Left kidney (tissue), 1 donor: ENCODE measurements at regions not wholly inside any gene's neighbourhood (a gene's known extent, or its start where the extent isn't known, plus 50 kb on each side); places are given as distances from the start of the nearest gene placed in this dataset.
"Not testable (repeated sequence)": the region's sequence is repeated elsewhere in the genome, so short reads cannot be mapped to it uniquely, and the experiment has no call there.

Source experiments
- DNase-seq: peaks from one replicate; pipeline ENCODE4 v3.0.0-alpha.2; 2013

- DNase-seq: no peak
Observed at GRCh38 chr6:126667728-126668127, 327.8 kb downstream of the CENPW start.

GRCh38 chr6:126672649-126673048 is 332.7 kb downstream of the CENPW start:
- no peak for DNase-seq

GRCh38 chr6:126673749-126674148 is 333.8 kb downstream of the CENPW start:
- not testable (repeated sequence) for DNase-seq

- DNase-seq: no peak
Observed at GRCh38 chr6:126682440-126682839, 342.5 kb downstream of the CENPW start.

- no peak for DNase-seq
Observed at GRCh38 chr6:126685182-126685581, 345.3 kb downstream of the CENPW start.

- DNase-seq: peak; percentile 40
Observed at GRCh38 chr6:126696921-126697693, 357.2 kb downstream of the CENPW start.

- DNase-seq: no peak
Observed at GRCh38 chr6:126698732-126699240, 358.9 kb downstream of the CENPW start.

GRCh38 chr6:126701676-126702560 is 362.0 kb downstream of the CENPW start:
- no peak for DNase-seq

GRCh38 chr6:126716032-126716431 is 376.1 kb downstream of the CENPW start:
- no peak for DNase-seq

- peak; percentile 53 for DNase-seq
Observed at GRCh38 chr6:126716826-126717509, 377.1 kb downstream of the CENPW start.

- DNase-seq: no peak
Observed at GRCh38 chr6:126718600-126719327, 378.8 kb downstream of the CENPW start.

GRCh38 chr6:126720304-126720703 is 380.4 kb downstream of the CENPW start:
- no peak for DNase-seq

- DNase-seq: no peak
Observed at GRCh38 chr6:126721581-126722160, 381.8 kb downstream of the CENPW start.

GRCh38 chr6:126722411-126722810 is 382.5 kb downstream of the CENPW start:
- DNase-seq: no peak

- no peak for DNase-seq
Observed at GRCh38 chr6:126723541-126724170, 383.7 kb downstream of the CENPW start.

GRCh38 chr6:126724821-126725220 is 384.9 kb downstream of the CENPW start:
- DNase-seq: no peak

GRCh38 chr6:126726454-126726853 is 386.5 kb downstream of the CENPW start:
- not testable (repeated sequence) for DNase-seq

GRCh38 chr6:126738146-126738545 is 380.3 kb upstream of the RSPO3 start:
- DNase-seq: no peak

- no peak for DNase-seq
Observed at GRCh38 chr6:126738641-126739040, 379.8 kb upstream of the RSPO3 start.

GRCh38 chr6:126743076-126743475 is 375.4 kb upstream of the RSPO3 start:
- DNase-seq: no peak
